Esophagus squamous epithelium (tissue), 4 donors: ENCODE measurements at regions not wholly inside any gene's neighbourhood (a gene's known extent, or its start where the extent isn't known, plus 50 kb on each side); places are given as distances from the start of the nearest gene placed in this dataset.

ENCODE experiments used
- POLR2A ChIP-seq, 4 donors: fragments of 450-650 bp; IDR thresholded peaks; one replicate each; pipeline ENCODE4 v1.6.1; 2017; ENCODE audit warnings: antibody characterized with exemption in 4 of 4, mild to moderate bottlenecking in 4 of 4, moderate library complexity in 3 of 4
- TF ChIP-seq, protein P1 (sequence below), 6 experiments: fragments of 450-650 bp in 4 of 6; fragments of 200-600 bp in 2 of 6; sonication (generic) in 2 of 6; IDR thresholded peaks; one replicate each; pipeline ENCODE4 v1.5.1; 2016 to 2019; ENCODE audit warnings: antibody characterized with exemption in 6 of 6, mild to moderate bottlenecking in 4 of 6, moderate library complexity in 4 of 6

DNA sequence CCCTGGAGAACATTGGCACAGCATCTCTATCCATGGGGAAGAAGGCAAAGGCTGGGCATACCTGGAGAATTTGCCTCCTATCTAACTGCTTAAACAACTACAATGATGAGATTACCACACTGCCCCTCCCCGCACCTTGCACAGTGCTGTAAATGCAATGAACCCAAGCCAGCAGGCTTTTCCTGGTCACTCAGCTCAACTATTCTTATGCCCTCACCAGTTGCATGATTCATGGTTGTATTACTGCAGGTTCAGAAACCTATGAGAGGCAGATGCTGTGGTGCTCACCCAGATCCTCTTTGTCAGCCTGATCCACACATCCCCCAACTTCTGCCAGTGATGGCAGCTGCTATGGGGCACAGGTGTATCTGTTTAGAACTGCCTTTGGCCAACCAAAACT is 77.7 kb upstream of the STAC start:
- TF ChIP-seq, protein P1, sequence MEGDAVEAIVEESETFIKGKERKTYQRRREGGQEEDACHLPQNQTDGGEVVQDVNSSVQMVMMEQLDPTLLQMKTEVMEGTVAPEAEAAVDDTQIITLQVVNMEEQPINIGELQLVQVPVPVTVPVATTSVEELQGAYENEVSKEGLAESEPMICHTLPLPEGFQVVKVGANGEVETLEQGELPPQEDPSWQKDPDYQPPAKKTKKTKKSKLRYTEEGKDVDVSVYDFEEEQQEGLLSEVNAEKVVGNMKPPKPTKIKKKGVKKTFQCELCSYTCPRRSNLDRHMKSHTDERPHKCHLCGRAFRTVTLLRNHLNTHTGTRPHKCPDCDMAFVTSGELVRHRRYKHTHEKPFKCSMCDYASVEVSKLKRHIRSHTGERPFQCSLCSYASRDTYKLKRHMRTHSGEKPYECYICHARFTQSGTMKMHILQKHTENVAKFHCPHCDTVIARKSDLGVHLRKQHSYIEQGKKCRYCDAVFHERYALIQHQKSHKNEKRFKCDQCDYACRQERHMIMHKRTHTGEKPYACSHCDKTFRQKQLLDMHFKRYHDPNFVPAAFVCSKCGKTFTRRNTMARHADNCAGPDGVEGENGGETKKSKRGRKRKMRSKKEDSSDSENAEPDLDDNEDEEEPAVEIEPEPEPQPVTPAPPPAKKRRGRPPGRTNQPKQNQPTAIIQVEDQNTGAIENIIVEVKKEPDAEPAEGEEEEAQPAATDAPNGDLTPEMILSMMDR (IDR thresholded peaks at IDR 0.05): no peak
- no peak for TF ChIP-seq POLR2A (IDR thresholded peaks at IDR 0.05)
